Superior temporal gyrus (tissue), 1 donor: ENCODE measurements at regions not wholly inside any gene's neighbourhood (a gene's known extent, or its start where the extent isn't known, plus 50 kb on each side); places are given as distances from the start of the nearest gene placed in this dataset.

ENCODE experiments used
- DNase-seq: peaks from one replicate; pipeline ENCODE4 v3.0.0-alpha.2; 2016; ENCODE audit errors: extremely low spot score

DNA sequence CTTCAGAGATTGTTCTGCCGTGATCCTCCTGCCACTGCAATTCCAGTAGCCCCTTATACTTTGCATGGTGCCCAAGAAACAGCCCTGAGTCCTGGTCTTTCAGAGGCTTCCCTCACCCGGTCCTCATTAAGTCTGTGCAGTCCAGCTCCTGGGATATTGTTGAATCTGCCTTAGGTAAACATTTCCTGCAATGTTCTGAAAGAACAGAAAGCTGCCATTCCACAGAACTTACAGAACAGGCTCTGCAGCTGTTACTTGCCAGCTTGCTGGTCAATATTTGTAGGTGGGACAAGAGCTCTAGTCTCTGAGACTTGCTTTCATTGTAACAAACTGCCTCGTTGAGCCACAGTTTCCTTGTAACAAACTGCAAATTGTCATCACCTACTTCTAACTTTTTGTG lies 115.0 kb upstream of the KIF5B start:
- DNase-seq, result no peak

GRCh38 chr10:32169556-32169955 lies 113.3 kb upstream of the KIF5B start:
- DNase-seq, result no peak

DNA sequence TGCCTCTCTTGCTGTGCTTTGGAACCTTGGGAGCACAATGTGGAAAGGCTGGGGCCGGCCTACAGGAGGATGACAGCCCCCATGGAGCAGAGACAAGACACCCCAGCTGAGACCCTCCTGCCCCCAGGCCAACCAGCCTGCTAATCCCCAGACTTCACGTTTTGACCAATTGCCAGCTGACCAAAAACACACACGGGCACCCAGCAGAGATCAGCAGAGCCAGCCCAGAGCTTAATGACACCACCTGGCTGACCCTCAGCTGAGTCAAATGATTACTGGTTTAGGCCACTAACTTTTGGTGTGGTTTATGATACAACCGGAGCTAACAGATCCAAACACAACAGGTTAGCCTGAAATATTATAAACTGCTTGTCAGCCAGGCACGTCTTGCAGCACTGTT lies 111.2 kb upstream of the KIF5B start:
- DNase-seq, result no peak

DNA sequence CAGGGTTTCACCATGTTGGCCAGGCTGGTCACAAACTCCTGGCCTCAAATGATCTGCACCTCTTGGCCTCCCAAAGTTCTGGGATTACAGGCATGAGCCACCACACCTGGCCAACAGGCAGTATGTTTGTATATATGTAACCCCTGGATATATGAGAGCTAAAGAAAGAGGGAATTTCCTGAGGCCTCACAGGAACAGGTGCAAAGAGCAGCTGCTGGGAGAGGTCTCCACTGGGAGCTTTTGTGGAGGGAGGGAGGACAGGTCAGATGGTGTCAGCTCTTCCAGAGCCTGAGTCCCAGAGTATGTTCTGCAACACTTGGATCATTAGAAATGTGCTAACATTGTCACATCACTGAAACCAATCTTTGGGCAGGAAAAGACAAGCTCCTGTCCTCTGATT lies 110.1 kb upstream of the KIF5B start:
- no peak for DNase-seq

DNA sequence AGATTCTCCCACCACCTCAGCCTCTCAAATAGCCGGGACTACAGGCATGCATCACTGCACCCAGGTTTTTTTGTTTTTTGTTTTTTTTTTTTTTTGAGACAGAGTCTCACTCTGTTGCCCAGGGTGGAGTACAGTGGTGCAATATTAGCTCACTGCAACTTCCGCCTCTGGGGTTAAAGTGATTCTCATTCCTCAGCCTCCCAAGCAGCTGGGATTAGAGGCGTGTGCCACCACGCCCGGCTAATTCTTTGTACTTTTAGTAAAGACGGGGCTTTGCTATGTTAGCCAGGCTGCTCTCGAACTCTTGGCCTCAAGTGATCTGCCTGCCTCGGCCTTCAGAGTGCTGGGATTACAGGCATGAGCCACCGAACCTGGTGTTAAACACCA lies 107.5 kb upstream of the KIF5B start:
- no peak for DNase-seq

DNA sequence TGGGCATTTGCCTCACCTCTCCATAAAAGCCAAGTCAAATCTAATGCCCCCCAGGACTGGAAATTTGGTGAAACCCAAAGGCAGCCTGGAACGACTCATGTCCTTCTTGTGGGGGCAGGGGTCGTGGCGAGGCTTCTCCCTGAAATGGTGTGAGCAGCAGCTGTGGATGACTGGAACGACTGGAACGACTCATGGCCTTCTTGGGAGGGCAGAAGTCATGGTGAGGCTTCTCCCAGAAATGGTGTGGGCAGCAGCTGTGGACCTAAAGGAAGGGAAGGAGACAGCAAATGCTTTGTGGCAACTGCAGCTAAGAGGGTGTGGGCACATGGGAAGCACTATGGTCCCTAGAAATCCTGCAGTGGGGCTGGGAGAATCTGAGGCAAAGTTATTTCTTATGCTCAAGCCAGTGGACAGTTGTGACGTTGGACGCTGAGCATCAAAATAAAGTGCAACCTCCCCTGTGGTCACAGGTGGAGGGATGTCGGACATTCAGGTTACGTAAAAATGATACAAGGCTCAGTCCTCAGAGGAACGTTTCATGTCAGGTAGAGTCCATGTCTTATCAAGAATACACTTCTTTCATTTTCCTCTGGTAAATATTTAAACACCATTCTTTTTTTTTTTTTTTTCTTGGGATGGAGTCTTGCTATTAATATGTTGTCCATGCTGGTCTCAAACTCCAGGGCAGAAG lies 107.0 kb upstream of the KIF5B start:
- no peak for DNase-seq

- no peak for DNase-seq
These were observed 105.4 kb upstream of the KIF5B start for GRCh38 chr10:32161586-32161985.

DNA sequence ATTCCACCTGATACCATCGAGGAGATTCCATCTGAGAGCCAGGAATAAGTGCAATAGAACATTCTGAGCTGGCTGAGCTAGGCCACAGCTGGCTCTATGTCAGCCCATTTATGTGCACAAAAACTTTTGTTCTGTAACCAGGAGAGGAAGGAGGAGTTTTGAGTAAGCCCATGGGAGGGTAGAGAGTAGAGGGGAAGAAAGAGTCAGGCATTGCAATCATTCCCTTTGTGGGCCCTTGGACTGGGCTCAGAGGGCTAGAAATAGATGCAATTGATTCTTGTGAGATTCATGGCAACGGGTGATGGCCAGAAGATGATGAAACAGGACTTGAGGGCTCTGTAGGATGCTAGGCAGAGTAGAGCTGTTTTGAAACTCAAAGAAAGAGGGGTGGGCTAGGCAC lies 104.6 kb upstream of the KIF5B start:
- no peak for DNase-seq

DNA sequence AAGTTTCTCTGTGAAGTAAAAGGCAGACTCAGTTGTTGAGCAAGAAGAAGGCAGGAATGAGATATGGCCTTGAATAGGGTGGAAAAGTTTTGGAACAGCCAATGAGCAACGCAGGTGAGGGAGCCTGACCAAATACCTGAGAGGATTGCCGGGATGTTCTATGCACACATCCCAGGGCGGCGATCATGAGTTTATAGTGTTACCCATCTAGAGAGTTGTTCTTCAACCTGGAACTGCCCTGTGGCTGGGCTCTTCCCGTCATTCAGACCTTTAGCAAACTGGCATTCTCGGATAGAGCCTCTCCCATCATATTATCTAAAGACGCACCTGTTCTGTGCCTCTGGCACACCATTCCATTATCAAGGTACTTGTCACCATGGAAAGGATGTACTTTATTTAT lies 103.0 kb upstream of the KIF5B start:
- no peak for DNase-seq

- DNase-seq, result no peak
These were observed 99.8 kb upstream of the KIF5B start for GRCh38 chr10:32156031-32156495.

DNA sequence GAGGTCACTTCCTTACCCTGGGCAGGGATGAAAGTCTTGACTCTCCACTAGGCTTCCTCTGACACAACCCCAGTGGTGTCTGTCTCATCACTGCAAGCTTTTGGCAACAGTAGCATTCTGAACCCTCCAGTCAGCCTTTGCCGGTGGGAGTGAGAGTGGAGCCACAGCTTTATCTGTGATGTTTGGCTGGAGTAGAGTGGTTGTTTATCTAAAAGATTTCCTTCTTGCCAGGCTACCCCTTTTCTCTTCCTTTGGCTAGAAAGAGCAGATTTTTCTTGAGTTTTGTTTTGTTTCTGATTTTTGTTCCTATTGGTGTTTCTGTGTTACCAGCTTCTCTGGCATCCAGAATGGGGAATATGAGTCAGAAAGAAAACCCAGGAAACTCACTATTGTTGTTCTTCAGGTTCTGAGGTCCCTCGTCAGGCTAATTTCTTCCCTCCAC lies 98.9 kb upstream of the KIF5B start:
- no peak for DNase-seq

DNA sequence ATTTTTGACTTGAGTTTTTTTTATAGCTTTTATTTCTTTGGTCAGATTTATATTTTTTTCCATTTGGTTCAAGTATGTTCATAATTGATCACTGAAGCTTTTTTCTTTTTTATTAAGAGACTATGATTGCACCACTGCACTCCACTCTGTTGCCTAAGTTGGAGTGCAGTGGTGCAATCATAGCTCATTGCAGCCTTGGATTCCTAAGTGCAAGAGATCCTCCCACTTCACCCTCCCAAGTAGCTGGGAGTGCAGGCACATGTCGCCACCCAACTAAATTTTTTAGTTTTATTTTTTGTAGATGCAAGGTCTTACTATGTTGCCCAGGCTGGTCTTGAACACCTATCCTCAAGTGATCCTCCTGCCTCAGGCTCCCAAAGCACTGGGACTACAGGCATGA lies 97.7 kb upstream of the KIF5B start:
- DNase-seq, result no peak

GRCh38 chr10:32153252-32153651 lies 97.0 kb upstream of the KIF5B start:
- DNase-seq, result no peak

GRCh38 chr10:32151871-32152270 lies 95.6 kb upstream of the KIF5B start:
- no peak for DNase-seq

- DNase-seq, result no peak
These were observed 94.4 kb upstream of the KIF5B start for GRCh38 chr10:32150532-32151101.

DNA sequence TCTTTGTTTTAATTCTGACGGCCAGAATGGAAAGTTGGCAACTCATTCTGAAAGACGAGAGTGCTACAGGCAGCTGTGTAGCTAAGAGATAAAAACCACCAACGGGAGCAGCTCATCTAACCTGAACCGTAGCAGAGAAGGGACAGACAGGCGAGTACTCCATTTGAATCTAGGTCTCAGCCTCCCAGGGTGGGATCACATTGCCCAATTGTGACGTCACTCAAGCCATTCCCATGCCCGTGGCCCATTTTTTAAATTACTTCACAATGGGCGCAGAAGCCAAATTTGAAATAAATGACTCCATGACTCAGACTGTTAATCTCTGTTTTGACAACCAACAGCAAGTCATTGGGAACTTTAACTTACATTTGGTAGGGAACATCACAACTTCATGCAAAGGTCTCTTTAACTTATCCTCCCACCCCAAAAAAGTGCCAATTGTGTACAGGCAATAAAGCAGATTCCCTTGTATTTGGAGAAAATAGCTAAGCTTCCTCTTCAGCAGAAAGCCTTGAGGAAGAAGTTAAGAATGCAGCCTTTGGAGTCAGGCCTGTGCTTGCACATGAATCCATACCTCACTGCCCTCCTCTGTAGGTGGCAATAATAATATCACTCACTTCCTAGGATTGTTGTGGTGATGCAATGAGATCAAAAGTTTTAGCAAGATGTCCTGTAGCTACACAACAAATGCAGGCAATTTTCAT lies 93.2 kb upstream of the KIF5B start:
- DNase-seq, result no peak

- no peak for DNase-seq
These were observed 92.6 kb upstream of the KIF5B start for GRCh38 chr10:32148864-32149251.

DNA sequence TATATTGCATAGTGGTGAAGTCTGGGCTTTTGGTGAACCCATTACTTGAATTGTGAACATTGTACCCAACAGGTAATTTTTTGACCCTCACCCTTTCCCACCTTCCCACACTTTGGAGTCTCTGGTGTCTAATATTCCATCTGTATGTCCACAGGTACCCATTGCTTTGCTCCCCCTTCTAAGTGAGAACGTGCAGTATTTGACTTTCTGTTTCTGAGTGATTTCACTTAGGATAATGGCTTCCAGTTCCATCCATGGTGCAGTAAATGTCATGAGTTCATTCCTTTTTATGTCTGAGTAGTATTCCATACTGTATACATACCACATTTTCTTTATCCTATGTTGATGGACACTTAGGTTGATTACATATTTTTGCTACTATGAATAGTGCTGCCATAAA lies 91.5 kb upstream of the KIF5B start:
- DNase-seq, result no peak

GRCh38 chr10:32146166-32146565 lies 89.9 kb upstream of the KIF5B start:
- DNase-seq, result no peak

GRCh38 chr10:32144817-32145688 lies 88.8 kb upstream of the KIF5B start:
- DNase-seq, result no peak

DNA sequence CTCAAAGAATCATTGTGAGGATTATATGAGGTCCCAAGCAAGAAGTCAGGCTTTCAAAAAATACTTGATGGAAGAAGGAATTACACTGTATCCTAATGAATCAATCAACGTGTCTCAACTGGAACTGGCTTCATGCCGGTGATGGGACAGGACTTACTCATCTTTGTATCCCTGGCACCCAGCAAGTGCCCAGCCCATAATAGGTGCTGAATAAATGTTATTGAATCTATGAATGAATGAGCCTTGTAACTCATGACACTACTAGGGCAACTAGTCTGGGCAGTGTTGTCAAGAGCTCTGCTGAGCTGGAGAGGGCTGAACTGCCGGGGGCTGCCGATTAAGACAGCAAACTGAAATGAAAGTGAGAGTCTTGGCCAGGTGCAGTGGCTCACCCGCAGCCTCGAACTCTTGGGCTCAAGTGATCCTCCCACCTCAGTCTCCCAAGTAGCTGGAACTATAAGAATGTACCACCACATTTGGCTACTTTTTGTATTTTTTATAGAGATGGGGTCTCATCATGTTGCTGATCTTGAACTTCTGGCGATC lies 87.2 kb upstream of the KIF5B start:
- no peak for DNase-seq

DNA sequence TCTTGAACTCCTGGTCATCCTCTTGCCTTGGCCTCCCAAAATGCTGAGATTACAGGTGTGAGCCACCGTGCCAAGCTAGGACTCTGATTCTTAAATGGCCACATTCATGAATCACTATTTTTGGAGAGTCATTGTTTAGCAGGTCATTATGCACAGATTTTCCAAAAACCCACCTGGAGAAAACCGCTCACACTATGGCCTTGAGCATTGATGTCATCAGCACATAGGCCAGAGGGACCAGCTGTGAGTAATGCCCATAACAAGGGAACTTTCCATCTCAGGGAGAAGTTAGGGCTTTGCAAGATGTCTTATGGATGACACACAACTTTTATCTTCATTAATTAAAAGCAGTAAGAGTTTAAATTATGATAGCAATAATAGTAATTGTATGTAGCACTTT lies 86.4 kb upstream of the KIF5B start:
- DNase-seq, result no peak
